H1 (cell line): ENCODE measurements at regions not wholly inside any gene's neighbourhood (a gene's known extent, or its start where the extent isn't known, plus 50 kb on each side); places are given as distances from the start of the nearest gene placed in this dataset.

ENCODE experiments used
- ATF3 ChIP-seq: IDR thresholded peaks from 2 replicates; pipeline ENCODE4 v1.6.1; 2011; ENCODE audit warnings: low read depth, mild to moderate bottlenecking, low read length; ENCODE audit not compliant: insufficient read depth
- CTCF ChIP-seq, 3 experiments: IDR thresholded peaks; 1 replicate in 2 of 3; 2 replicates in 1 of 3; pipeline versions ENCODE4 v1.5.1 to v1.6.1; 2011; ENCODE audit warnings: low read length in 3 of 3, mild to moderate bottlenecking in 3 of 3, inconsistent platforms in 2 of 3, low read depth in 1 of 3, moderate library complexity in 1 of 3; ENCODE audit not compliant: insufficient read depth in 1 of 3; ENCODE audit errors: control extremely low read depth in 1 of 3
- EZH2 ChIP-seq: fragments of 200-600 bp; sonication (generic); IDR thresholded peaks from 2 replicates; pipeline ENCODE4 v1.7.1; 2012; ENCODE audit warnings: low read depth, mild to moderate bottlenecking, moderate library complexity, low read length, inconsistent platforms; ENCODE audit not compliant: severe bottlenecking
- HDAC6 ChIP-seq: IDR thresholded peaks from one replicate; pipeline ENCODE4 v1.7.1; 2012; ENCODE audit warnings: low read depth, mild to moderate bottlenecking, inconsistent platforms, low read length, moderate library complexity
- KDM5A ChIP-seq: fragments of 200-600 bp; IDR thresholded peaks from 2 replicates; pipeline ENCODE4 v1.7.1; 2012; ENCODE audit warnings: mild to moderate bottlenecking, low read length, inconsistent platforms, mixed read lengths
- POLR2A ChIP-seq, 2 experiments: IDR thresholded peaks; 1 replicate in 1 of 2; 2 replicates in 1 of 2; pipeline ENCODE4 v1.6.1; 2011; ENCODE audit warnings: low read depth in 2 of 2, low read length in 2 of 2, mild to moderate bottlenecking in 2 of 2; ENCODE audit errors: control extremely low read depth in 1 of 2
- RXRA ChIP-seq: IDR thresholded peaks from 2 replicates; pipeline ENCODE4 v1.6.1; 2011; ENCODE audit warnings: low read depth, mild to moderate bottlenecking, low read length, moderate library complexity; ENCODE audit not compliant: insufficient read depth
- SIN3A ChIP-seq, 2 experiments: IDR thresholded peaks in 1 of 2; conservative IDR thresholded peaks in 1 of 2; 2 replicates each; pipeline ENCODE4 v1.6.1; 2011 to 2012; ENCODE audit warnings: low read length in 2 of 2, improper control_type of control experiment in 1 of 2, low read depth in 1 of 2, mild to moderate bottlenecking in 1 of 2
- SP2 ChIP-seq: IDR thresholded peaks from 2 replicates; pipeline ENCODE4 v1.6.1; 2012; ENCODE audit warnings: mild to moderate bottlenecking, low read length, inconsistent platforms
- SP4 ChIP-seq: IDR thresholded peaks from 2 replicates; pipeline ENCODE4 v1.6.1; 2012; ENCODE audit warnings: low read length, inconsistent platforms
- TAF1 ChIP-seq: IDR thresholded peaks from 2 replicates; pipeline ENCODE4 v1.6.1; 2011; ENCODE audit warnings: mild to moderate bottlenecking, low read depth, low read length
- TF ChIP-seq, protein P1 (sequence below): IDR thresholded peaks from 2 replicates; pipeline ENCODE4 v1.6.1; 2011; ENCODE audit warnings: low read length, improper control_type of control experiment

- TF ChIP-seq POLR2A (IDR thresholded peaks at IDR 0.05; ENCODE audit: control extremely low read depth in 1 of 2, low read depth in 2 of 2, low read length in 2 of 2) = no peak
- no peak for TF ChIP-seq CTCF (IDR thresholded peaks at IDR 0.05; ENCODE audit: control extremely low read depth in 1 of 3, insufficient read depth in 1 of 3, low read depth in 1 of 3, low read length in 3 of 3)
- TF ChIP-seq SIN3A (conservative IDR thresholded peaks at IDR 0.05 in 1 of 2, IDR thresholded peaks at IDR 0.05 in 1 of 2; ENCODE audit: low read depth in 1 of 2, low read length in 2 of 2) = no peak
- TF ChIP-seq KDM5A = no peak
- TF ChIP-seq EZH2 = no peak
- no peak for TF ChIP-seq SP4
- TF ChIP-seq ATF3 = no peak
- no peak for TF ChIP-seq HDAC6
- TF ChIP-seq, protein P1, sequence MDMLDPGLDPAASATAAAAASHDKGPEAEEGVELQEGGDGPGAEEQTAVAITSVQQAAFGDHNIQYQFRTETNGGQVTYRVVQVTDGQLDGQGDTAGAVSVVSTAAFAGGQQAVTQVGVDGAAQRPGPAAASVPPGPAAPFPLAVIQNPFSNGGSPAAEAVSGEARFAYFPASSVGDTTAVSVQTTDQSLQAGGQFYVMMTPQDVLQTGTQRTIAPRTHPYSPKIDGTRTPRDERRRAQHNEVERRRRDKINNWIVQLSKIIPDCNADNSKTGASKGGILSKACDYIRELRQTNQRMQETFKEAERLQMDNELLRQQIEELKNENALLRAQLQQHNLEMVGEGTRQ = no peak
- no peak for TF ChIP-seq SP2
- TF ChIP-seq RXRA = no peak
- TF ChIP-seq TAF1 = no peak
Measured at GRCh38 chr9:21569721-21570120, 87.6 kb upstream of the IFNE start.
